NCI-H774 (cell line): ENCODE measurements at regions not wholly inside any gene's neighbourhood (a gene's known extent, or its start where the extent isn't known, plus 50 kb on each side); places are given as distances from the start of the nearest gene placed in this dataset.
"Not testable (repeated sequence)": the region's sequence is repeated elsewhere in the genome, so short reads cannot be mapped to it uniquely, and the experiment has no call there.

Experiments used
- DNase-seq: peaks from one replicate; lab custom pipeline; 2025; lab: John Stamatoyannopoulos, UW

GRCh38 chr1:46878173-46878782 lies 63.0 kb downstream of the CYP4A11 start:
- DNase-seq = peak; percentile 24

- DNase-seq = not testable (repeated sequence)
Observed at GRCh38 chr1:46876093-46876492, 65.2 kb downstream of the CYP4A11 start.
